ENCODE measurements at regions not wholly inside any gene's neighbourhood (a gene's known extent, or its start where the extent isn't known, plus 50 kb on each side); places are given as distances from the start of the nearest gene placed in this dataset.

GRCh38 chr4:159673221-159673620, 570.3 kb downstream of the RAPGEF2 start:
- BruUV-seq (replicated peaks) = no TSS peak
- no peaks in the 10 kb centered on the region for H3K9me2 ChIP-seq (ENCODE audit: insufficient read depth)
- H3K9ac ChIP-seq (ENCODE audit: low read length) = no peak overlapping the region
- no peaks in the 10 kb centered on the region for H3K36me3 ChIP-seq (ENCODE audit: control insufficient read depth in 1 of 2, insufficient read depth in 2 of 2, low read length in 2 of 2)
- ATAC-seq (no peak), DNase-seq (ENCODE audit: low read depth, low spot score) (no peak)
- RAD21 ChIA-PET (ENCODE audit: low non-redundant PET in 1 of 2, low total read pairs in 2 of 2, uncharacterized antibody in 2 of 2, unreplicated experiment in 2 of 2) = no interaction called here
- no peaks in the 10 kb centered on the region for H3K4me1 ChIP-seq (ENCODE audit: control insufficient read depth in 1 of 2, insufficient read depth in 2 of 2, low read length in 2 of 2)
- no peak overlapping the region for H3K4me2 ChIP-seq (ENCODE audit: low read length)
- TF ChIP-seq SIN3A (IDR thresholded peaks at IDR 0.05; ENCODE audit: low read depth) = no peak
- no peak for TF ChIP-seq REST (IDR thresholded peaks at IDR 0.05; ENCODE audit: low read depth)
- no peak for TF ChIP-seq EZH2 (IDR thresholded peaks at IDR 0.05)
- TF ChIP-seq SP1 (IDR thresholded peaks at IDR 0.05; ENCODE audit: low read depth) = no peak
- TF ChIP-seq MAX (IDR thresholded peaks at IDR 0.05) = no peak
- no peak for TF ChIP-seq POLR2AphosphoS5 (IDR thresholded peaks at IDR 0.05; ENCODE audit: low read depth, low read length)
- TF ChIP-seq CBX3 (IDR thresholded peaks at IDR 0.05; ENCODE audit: low read depth) = no peak
- no peak for TF ChIP-seq ATF3 (IDR thresholded peaks at IDR 0.05)
- TF ChIP-seq JUND (IDR thresholded peaks at IDR 0.05) = no peak
- no peak for TF ChIP-seq CEBPB (IDR thresholded peaks at IDR 0.05; ENCODE audit: low read depth)
- no peak for TF ChIP-seq EGR1 (IDR thresholded peaks at IDR 0.05; ENCODE audit: low read depth)
- no peak for TF ChIP-seq RAD21 (IDR thresholded peaks at IDR 0.05; ENCODE audit: low read depth)
- TF ChIP-seq SRF (IDR thresholded peaks at IDR 0.05; ENCODE audit: low read depth) = no peak
- no peak for TF ChIP-seq TCF7L2 (IDR thresholded peaks at IDR 0.05; ENCODE audit: borderline replicate concordance, extremely low read depth, insufficient read depth, insufficient read length)
- H3K27ac ChIP-seq (ENCODE audit: low read depth, low read length) = no peak overlapping the region
- no peak overlapping the region for H2AFZ ChIP-seq (ENCODE audit: low read depth, low read length, poor library complexity, severe bottlenecking)
- POLR2A ChIA-PET = no interaction called here
- CTCF ChIA-PET = no interaction called here
- H3K27me3 ChIP-seq (ENCODE audit: insufficient read depth, low read length) = no peaks in the 10 kb centered on the region
- intact Hi-C loops (cut with micrococcal nuclease) = no loop called here
- H3K79me2 ChIP-seq (ENCODE audit: insufficient read depth, low read length) = no peaks in the 10 kb centered on the region
- no peaks in the 10 kb centered on the region for H3K9me3 ChIP-seq (ENCODE audit: control insufficient read depth in 1 of 2, insufficient read depth in 1 of 2, low read depth in 1 of 2, low read length in 2 of 2)
- no peaks in the 10 kb centered on the region for H4K20me1 ChIP-seq (ENCODE audit: insufficient read depth)
- no peak overlapping the region for H3K4me3 ChIP-seq (replicated peaks in 1 of 2; ENCODE audit: low read depth in 1 of 2, low read length in 2 of 2)

Measured in HCT116 (cell line).